Parathyroid adenoma (tissue), 2 donors: ENCODE measurements at regions not wholly inside any gene's neighbourhood (a gene's known extent, or its start where the extent isn't known, plus 50 kb on each side); places are given as distances from the start of the nearest gene placed in this dataset.

ENCODE experiments used
- H2AFZ ChIP-seq: fragments of 300-600 bp; sonication (generic); one replicate; pipeline ENCODE4 v1.7.0; 2017; ENCODE audit warnings: antibody characterized with exemption, mild to moderate bottlenecking
- H3K27ac ChIP-seq: fragments of 300-600 bp; sonication (generic); one replicate; pipeline ENCODE4 v1.7.0; 2017
- H3K27me3 ChIP-seq: fragments of 300-600 bp; sonication (generic); one replicate; pipeline ENCODE4 v1.7.0; 2017; ENCODE audit warnings: low read length; ENCODE audit not compliant: control insufficient read depth, insufficient read depth
- H3K36me3 ChIP-seq: fragments of 300-600 bp; sonication (generic); one replicate; pipeline ENCODE4 v1.7.0; 2017; ENCODE audit warnings: low read length; ENCODE audit not compliant: control insufficient read depth, insufficient read depth
- H3K4me1 ChIP-seq: fragments of 300-600 bp; sonication (generic); one replicate; pipeline ENCODE4 v1.7.0; 2017; ENCODE audit warnings: control low read depth
- H3K4me2 ChIP-seq: fragments of 300-600 bp; sonication (generic); one replicate; pipeline ENCODE4 v1.7.0; 2017; ENCODE audit warnings: low read length
- H3K4me3 ChIP-seq: fragments of 300-600 bp; sonication (generic); one replicate; pipeline ENCODE4 v1.7.0; 2017; ENCODE audit warnings: low read depth, low read length
- H3K79me2 ChIP-seq: fragments of 300-600 bp; sonication (generic); one replicate; pipeline ENCODE4 v1.7.0; 2017; ENCODE audit warnings: control low read depth
- H3K9ac ChIP-seq: fragments of 300-600 bp; sonication (generic); one replicate; pipeline ENCODE4 v1.7.0; 2017; ENCODE audit warnings: mild to moderate bottlenecking
- H3K9me3 ChIP-seq: fragments of 300-600 bp; sonication (generic); one replicate; pipeline ENCODE4 v1.7.0; 2017; ENCODE audit warnings: low read length; ENCODE audit not compliant: control insufficient read depth
- TF ChIP-seq, protein P1 (sequence below): fragments of 300-600 bp; sonication (generic); IDR thresholded peaks from one replicate; pipeline ENCODE4 v1.7.0; 2017; ENCODE audit warnings: antibody characterized with exemption, mild to moderate bottlenecking
- donor health status: primary hyperparathyroidism.

DNA sequence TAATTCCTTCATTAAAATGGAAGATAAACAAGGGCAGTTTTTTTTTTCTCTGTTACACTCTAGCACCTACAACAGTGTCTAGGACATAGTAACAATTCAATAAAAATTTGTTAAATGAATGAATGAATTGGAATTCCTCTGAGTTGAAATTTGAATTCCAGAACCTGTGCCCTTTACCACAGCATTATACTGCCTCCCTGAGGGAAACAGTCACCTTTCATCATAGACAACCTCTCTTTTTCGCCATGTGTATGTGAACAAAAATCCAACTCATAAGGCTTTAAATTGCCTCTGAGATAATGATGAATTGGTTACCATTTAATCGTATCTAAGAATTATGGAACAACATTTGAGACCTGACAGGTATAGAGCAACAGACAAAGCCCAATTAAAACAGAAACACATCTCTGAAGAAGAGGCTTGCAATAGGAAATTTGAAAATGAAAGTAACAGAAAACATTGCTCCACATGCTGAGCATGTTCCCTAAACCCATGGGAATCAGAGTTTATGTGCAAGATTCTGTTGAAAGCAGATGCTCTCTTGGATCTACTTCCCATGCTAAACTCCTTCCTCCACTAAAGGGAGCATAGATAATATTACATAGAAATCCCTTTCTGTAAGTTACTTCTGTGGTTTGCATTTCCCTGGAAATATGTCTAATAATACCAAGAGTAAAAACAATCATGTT is 657.8 kb downstream of the GALC start:
- H3K4me3 ChIP-seq: no peak overlapping the region
- no peak overlapping the region for H3K27ac ChIP-seq
- H2AFZ ChIP-seq: no peak overlapping the region
- H3K27me3 ChIP-seq: no peaks in the 10 kb centered on the region
- H3K4me2 ChIP-seq: no peak overlapping the region
- no peaks in the 10 kb centered on the region for H3K9me3 ChIP-seq
- H3K79me2 ChIP-seq: no peaks in the 10 kb centered on the region
- TF ChIP-seq, protein P1, sequence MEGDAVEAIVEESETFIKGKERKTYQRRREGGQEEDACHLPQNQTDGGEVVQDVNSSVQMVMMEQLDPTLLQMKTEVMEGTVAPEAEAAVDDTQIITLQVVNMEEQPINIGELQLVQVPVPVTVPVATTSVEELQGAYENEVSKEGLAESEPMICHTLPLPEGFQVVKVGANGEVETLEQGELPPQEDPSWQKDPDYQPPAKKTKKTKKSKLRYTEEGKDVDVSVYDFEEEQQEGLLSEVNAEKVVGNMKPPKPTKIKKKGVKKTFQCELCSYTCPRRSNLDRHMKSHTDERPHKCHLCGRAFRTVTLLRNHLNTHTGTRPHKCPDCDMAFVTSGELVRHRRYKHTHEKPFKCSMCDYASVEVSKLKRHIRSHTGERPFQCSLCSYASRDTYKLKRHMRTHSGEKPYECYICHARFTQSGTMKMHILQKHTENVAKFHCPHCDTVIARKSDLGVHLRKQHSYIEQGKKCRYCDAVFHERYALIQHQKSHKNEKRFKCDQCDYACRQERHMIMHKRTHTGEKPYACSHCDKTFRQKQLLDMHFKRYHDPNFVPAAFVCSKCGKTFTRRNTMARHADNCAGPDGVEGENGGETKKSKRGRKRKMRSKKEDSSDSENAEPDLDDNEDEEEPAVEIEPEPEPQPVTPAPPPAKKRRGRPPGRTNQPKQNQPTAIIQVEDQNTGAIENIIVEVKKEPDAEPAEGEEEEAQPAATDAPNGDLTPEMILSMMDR: no peak
- no peak overlapping the region for H3K9ac ChIP-seq
- H3K36me3 ChIP-seq: no peaks in the 10 kb centered on the region
- H3K4me1 ChIP-seq: no peaks in the 10 kb centered on the region

DNA sequence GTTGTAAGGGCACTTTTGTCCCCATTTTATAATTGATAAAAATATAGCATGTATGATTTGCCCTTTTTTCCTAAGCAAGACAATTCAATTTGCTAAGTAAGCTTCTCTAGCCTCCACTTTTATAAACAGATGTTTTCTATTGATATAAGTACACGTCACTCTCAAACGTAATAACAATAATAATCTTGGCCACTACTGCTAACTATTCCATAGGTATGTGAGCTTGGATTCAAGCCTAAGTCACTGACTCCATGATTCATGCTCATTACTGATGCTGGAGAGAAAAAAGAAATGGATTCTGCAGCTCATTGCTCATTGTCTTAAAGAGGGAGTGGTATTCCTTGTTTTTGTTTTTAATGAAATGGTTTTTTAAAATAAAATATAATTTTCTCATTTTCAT is 661.0 kb downstream of the GALC start:
- Histone ChIP-seq H3K27ac (no peak overlapping the region), H3K9ac (no peak overlapping the region), H2AFZ (no peak overlapping the region), H3K4me1 (no peaks in the 10 kb centered on the region), H3K9me3 (no peaks in the 10 kb centered on the region), H3K79me2 (no peaks in the 10 kb centered on the region), H3K4me3 (no peak overlapping the region), H3K4me2 (no peak overlapping the region), H3K27me3 (no peaks in the 10 kb centered on the region), H3K36me3 (no peaks in the 10 kb centered on the region)
- TF ChIP-seq, protein P1: no peak

DNA sequence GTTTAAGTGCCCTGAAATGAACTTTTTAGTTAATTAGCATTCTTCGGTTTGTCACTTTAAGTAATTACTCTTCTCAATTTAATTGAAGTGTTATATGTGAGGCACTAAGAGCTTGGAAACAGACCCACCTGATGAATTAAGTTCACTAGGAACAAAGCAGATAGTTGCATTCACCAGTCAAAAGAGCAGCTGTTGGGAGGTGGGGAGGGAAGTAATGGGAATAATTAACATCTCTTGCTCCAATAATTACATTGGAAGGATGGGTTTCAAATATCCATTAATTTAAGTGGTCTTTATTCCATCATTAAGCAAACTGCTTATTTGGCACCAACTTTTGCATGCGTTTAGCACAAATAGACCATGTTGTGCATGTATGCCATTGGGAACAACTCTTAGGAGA is 667.2 kb downstream of the GALC start:
- H2AFZ ChIP-seq: no peak overlapping the region
- H3K9ac ChIP-seq: no peak overlapping the region
- H3K36me3 ChIP-seq: no peaks in the 10 kb centered on the region
- TF ChIP-seq, protein P1: no peak
- H3K4me2 ChIP-seq: no peak overlapping the region
- H3K27me3 ChIP-seq: no peaks in the 10 kb centered on the region
- no peak overlapping the region for H3K4me3 ChIP-seq
- no peaks in the 10 kb centered on the region for H3K9me3 ChIP-seq
- H3K79me2 ChIP-seq: no peaks in the 10 kb centered on the region
- no peak overlapping the region for H3K27ac ChIP-seq
- H3K4me1 ChIP-seq: no peaks in the 10 kb centered on the region

DNA sequence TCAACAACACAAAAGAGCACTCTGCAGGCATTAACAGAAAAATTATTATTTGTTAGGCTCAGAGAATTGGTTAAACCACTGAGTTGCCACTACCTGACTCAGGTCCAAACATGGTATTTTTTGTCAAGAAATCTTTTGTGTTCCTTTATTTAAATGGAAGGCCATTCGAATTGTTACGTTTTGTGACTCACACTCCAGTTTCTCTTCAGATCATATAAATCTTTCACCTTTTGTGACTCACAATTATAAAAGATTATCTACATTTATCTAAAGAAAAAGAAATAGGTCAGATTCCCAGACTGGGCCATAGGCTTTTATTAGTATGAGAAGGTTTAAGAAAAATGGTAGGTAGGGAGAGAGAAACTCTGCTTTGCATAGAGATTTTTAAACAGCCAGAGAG is 669.8 kb downstream of the GALC start:
- Histone ChIP-seq H3K9ac (no peak overlapping the region), H3K4me1 (no peaks in the 10 kb centered on the region), H3K4me2 (no peak overlapping the region), H3K27me3 (no peaks in the 10 kb centered on the region), H3K9me3 (no peaks in the 10 kb centered on the region), H2AFZ (no peak overlapping the region), H3K79me2 (no peaks in the 10 kb centered on the region), H3K27ac (no peak overlapping the region), H3K36me3 (no peaks in the 10 kb centered on the region), H3K4me3 (no peak overlapping the region)
- TF ChIP-seq, protein P1: no peak

DNA sequence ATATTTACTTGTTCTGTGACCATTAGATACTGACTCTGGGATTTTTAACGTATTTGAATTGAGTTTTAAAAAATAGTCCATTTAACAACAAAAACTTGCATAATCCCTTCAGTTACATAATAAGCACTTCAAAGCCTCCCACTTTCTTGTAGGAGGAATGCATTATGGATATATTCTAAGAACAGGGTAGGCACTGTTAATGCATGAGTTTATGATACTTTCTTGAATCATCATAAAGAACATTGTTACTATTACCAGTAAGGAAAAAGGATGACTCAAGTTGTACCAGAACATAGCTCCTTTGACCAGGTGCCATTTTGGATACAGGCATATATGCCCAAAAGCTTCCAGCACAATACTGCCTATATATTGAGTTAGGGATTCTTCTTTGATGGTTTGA is 671.4 kb downstream of the GALC start:
- no peak overlapping the region for H3K27ac ChIP-seq
- no peaks in the 10 kb centered on the region for H3K27me3 ChIP-seq
- TF ChIP-seq, protein P1: no peak
- no peak overlapping the region for H3K9ac ChIP-seq
- no peaks in the 10 kb centered on the region for H3K36me3 ChIP-seq
- H3K79me2 ChIP-seq: no peaks in the 10 kb centered on the region
- no peaks in the 10 kb centered on the region for H3K9me3 ChIP-seq
- H3K4me2 ChIP-seq: no peak overlapping the region
- no peak overlapping the region for H2AFZ ChIP-seq
- no peaks in the 10 kb centered on the region for H3K4me1 ChIP-seq
- no peak overlapping the region for H3K4me3 ChIP-seq
